K562 (cell line): ENCODE measurements at regions not wholly inside any gene's neighbourhood (a gene's known extent, or its start where the extent isn't known, plus 50 kb on each side); places are given as distances from the start of the nearest gene placed in this dataset.

ENCODE experiments used
- ATAC-seq: fragments of 200-7000 bp; cut with Tn5 transposase; 3 replicates; pipeline ENCODE4 v1.9.1; 2020; ENCODE audit warnings: moderate library complexity
- BruUV-seq: library from RNA; stranded (reverse); fragments of 400-500 nt; replicated peaks from 2 replicates; lab custom pipeline; 2021; lab: Mats Ljungman, UMichigan
- CTCF ChIA-PET: fragments of 300-600 bp; formaldehyde crosslinking; extraction: SDS; loops from one replicate; lab custom pipeline; 2021; ENCODE audit warnings: low intra/inter-chr PET ratio; lab: Yijun Ruan, JAX
- POLR2A ChIA-PET: fragments of 300-600, 350-650 bp; sonication (Branson Sonifier 250); formaldehyde crosslinking; extraction: SDS; loops from one replicate; lab custom pipeline; 2021; ENCODE audit warnings: antibody characterized with exemption, inconsistent platforms; lab: Yijun Ruan, JAX
- DNase-seq, 4 experiments: peaks; one replicate each; pipeline versions ENCODE4 v3.0.0 to v3.0.0-alpha.2; 2011 to 2018; ENCODE audit warnings: low spot score in 3 of 4, mixed read lengths in 3 of 4; ENCODE audit errors: extremely low read depth in 1 of 4
- FAIRE-seq: peaks from 2 replicates; lab custom pipeline; 2011; peaks lifted over from hg19 to GRCh38; lab: Jason Lieb, UNC
- H2AFZ ChIP-seq: 2 replicates; pipeline ENCODE4 v1.6.0; 2011; ENCODE audit warnings: low read depth, low read length, control low read depth, inconsistent platforms
- H3K27ac ChIP-seq: fragments of 200-600 bp; 3 replicates; pipeline ENCODE4 v1.8.0; 2011; ENCODE audit warnings: low read depth, mild to moderate bottlenecking, control low read depth, inconsistent platforms, low read length, moderate library complexity, mixed read lengths; ENCODE audit errors: extremely low read depth
- H3K27me3 ChIP-seq, 2 experiments: fragments of 300-600 bp in 1 of 2; 2 replicates in 1 of 2; 3 replicates in 1 of 2; pipeline versions ENCODE4 v1.6.0 to v1.8.0; 2011; ENCODE audit warnings: inconsistent platforms in 2 of 2, low read length in 2 of 2, mild to moderate bottlenecking in 1 of 2, mixed read lengths in 1 of 2, moderate library complexity in 1 of 2; ENCODE audit not compliant: control insufficient read depth in 2 of 2, insufficient read depth in 2 of 2
- H3K36me3 ChIP-seq: fragments of 300-600 bp; 3 replicates; pipeline ENCODE4 v1.8.0; 2011; ENCODE audit warnings: mild to moderate bottlenecking, low read length, inconsistent platforms; ENCODE audit not compliant: control insufficient read depth, insufficient read depth
- H3K4me1 ChIP-seq, 2 experiments: fragments of 200-600 bp in 1 of 2; replicated peaks in 1 of 2; 2 replicates in 1 of 2; 3 replicates in 1 of 2; pipeline versions ENCODE4 v1.5.1 to v1.8.0; 2011; ENCODE audit warnings: inconsistent platforms in 2 of 2, low read length in 2 of 2, mild to moderate bottlenecking in 1 of 2, mixed read lengths in 1 of 2, moderate library complexity in 1 of 2; ENCODE audit not compliant: control insufficient read depth in 2 of 2, insufficient read depth in 2 of 2
- H3K4me2 ChIP-seq: 2 replicates; pipeline ENCODE4 v1.6.1; 2011; ENCODE audit warnings: low read length, control low read depth, inconsistent platforms, mixed read lengths; ENCODE audit not compliant: insufficient read depth
- H3K4me3 ChIP-seq: fragments of 200-600 bp; sonication (generic), shearing (Covaris generic); 2 replicates; pipeline ENCODE4 v1.5.1; 2016; ENCODE audit warnings: control low read depth, inconsistent platforms
- H3K79me2 ChIP-seq: fragments of 200-600 bp; 3 replicates; pipeline ENCODE4 v1.8.0; 2011; ENCODE audit warnings: low read length, inconsistent platforms; ENCODE audit not compliant: control insufficient read depth, insufficient read depth
- H3K9ac ChIP-seq, 2 experiments: 2 replicates each; pipeline versions ENCODE4 v1.6.0 to v1.6.1; 2011; ENCODE audit warnings: low read depth in 2 of 2, low read length in 2 of 2, control low read depth in 1 of 2, inconsistent platforms in 1 of 2, mild to moderate bottlenecking in 1 of 2, mixed read lengths in 1 of 2; ENCODE audit not compliant: insufficient read depth in 1 of 2
- H3K9me1 ChIP-seq: one replicate; pipeline ENCODE4 v1.6.0; 2011; ENCODE audit warnings: inconsistent platforms, mild to moderate bottlenecking, low read length, moderate library complexity; ENCODE audit not compliant: control insufficient read depth, insufficient read depth
- H3K9me3 ChIP-seq: replicated peaks from 2 replicates; pipeline ENCODE4 v1.5.1; 2011; ENCODE audit warnings: low read depth, low read length, inconsistent platforms; ENCODE audit not compliant: control insufficient read depth, insufficient read depth
- H4K20me1 ChIP-seq: replicated peaks from 2 replicates; pipeline ENCODE4 v1.6.1; 2011; ENCODE audit warnings: low read length, inconsistent platforms, mixed read lengths; ENCODE audit not compliant: control insufficient read depth, insufficient read depth
- BCOR ChIP-seq: fragments of 450-650 bp; IDR thresholded peaks from 2 replicates; pipeline ENCODE4 v1.6.1; 2016
- CTBP1 ChIP-seq: fragments of 450-650 bp; IDR thresholded peaks from 2 replicates; pipeline ENCODE4 v1.6.1; 2016; ENCODE audit warnings: borderline replicate concordance
- EWSR1 ChIP-seq: fragments of 450-650 bp; IDR thresholded peaks from 2 replicates; pipeline ENCODE4 v1.6.1; 2018; ENCODE audit warnings: borderline replicate concordance, mild to moderate bottlenecking, low read depth, moderate library complexity; ENCODE audit not compliant: partially characterized antibody
- EZH2 ChIP-seq: IDR thresholded peaks from 2 replicates; pipeline ENCODE4 v1.6.1; 2012; ENCODE audit warnings: low read depth, mild to moderate bottlenecking, inconsistent platforms, low read length, borderline replicate concordance
- FOS ChIP-seq: IDR thresholded peaks from 3 replicates; pipeline ENCODE4 v1.6.1; 2011; ENCODE audit not compliant: insufficient read length; ENCODE audit errors: extremely low read depth
- HDAC3 ChIP-seq: fragments of 450-650 bp; IDR thresholded peaks from 2 replicates; pipeline ENCODE4 v1.6.1; 2018; ENCODE audit warnings: borderline replicate concordance, mild to moderate bottlenecking, moderate library complexity; ENCODE audit not compliant: partially characterized antibody
- HDAC8 ChIP-seq: fragments of 450-650 bp; IDR thresholded peaks from 2 replicates; pipeline ENCODE4 v1.6.1; 2016; ENCODE audit warnings: mild to moderate bottlenecking, missing genetic modification characterization, moderate library complexity, missing compliant biosample characterization
- JUN ChIP-seq, 2 experiments: sonication (generic) in 1 of 2; formaldehyde crosslinking in 1 of 2; IDR thresholded peaks; 2 replicates each; pipeline versions ENCODE4 v1.6.1 to v1.8.0; 2012 to 2022; ENCODE audit warnings: borderline replicate concordance in 2 of 2, mild to moderate bottlenecking in 2 of 2, improper control_type of control experiment in 1 of 2, low read depth in 1 of 2, low read length in 1 of 2, missing genetic modification reagents in 1 of 2
- KAT8 ChIP-seq: fragments of 450-650 bp; IDR thresholded peaks from 2 replicates; pipeline ENCODE4 v1.6.1; 2016; ENCODE audit warnings: low read depth, mild to moderate bottlenecking
- KLF10 ChIP-seq: fragments of 250-450 bp; sonication (Bioruptor Pico); IDR thresholded peaks from 2 replicates; pipeline ENCODE4 v1.6.1; 2021; ENCODE audit warnings: matching md5 sums
- MED1 ChIP-seq: sonication (generic); formaldehyde crosslinking; IDR thresholded peaks from 2 replicates; pipeline ENCODE4 v1.8.1; 2023; ENCODE audit warnings: missing genetic modification reagents, borderline replicate concordance
- PHB ChIP-seq: fragments of 250-450 bp; sonication (Bioruptor Pico); IDR thresholded peaks from 2 replicates; pipeline ENCODE4 v1.5.0; 2021
- TAF1 ChIP-seq: IDR thresholded peaks from 2 replicates; pipeline ENCODE4 v1.6.1; 2011; ENCODE audit warnings: mild to moderate bottlenecking, low read length, moderate library complexity; ENCODE audit not compliant: insufficient read depth, control insufficient read depth, severe bottlenecking; ENCODE audit errors: extremely low read depth
- ZFP30 ChIP-seq: fragments of 250-450 bp; sonication (Bioruptor Pico); IDR thresholded peaks from 2 replicates; pipeline ENCODE4 v1.8.0; 2022; ENCODE audit warnings: moderate library complexity, mild to moderate bottlenecking, inconsistent platforms, borderline replicate concordance
- ZNF239 ChIP-seq: fragments of 250-450 bp; sonication (Bioruptor Pico); IDR thresholded peaks from 2 replicates; pipeline ENCODE4 v1.4.0; 2020; ENCODE audit warnings: mild to moderate bottlenecking
- WGBS: fragments of 100-300 bp; shearing (Covaris generic); methylation state at CpG from one replicate; pipeline ENCODE4 v1.1.6; 2016; ENCODE audit warnings: low coverage, mixed read lengths; ENCODE audit not compliant: insufficient coverage; ENCODE audit errors: missing lambda C conversion rate; 5-methylcytosine and 5-hydroxymethylcytosine counted together
- in situ Hi-C: fragments of 300-500 bp; cut with MboI; formaldehyde crosslinking; loops from 4 replicates; pipeline ENCODE4 v1.15.0; 2018; ENCODE audit warnings: inconsistent platforms, mixed read lengths
- intact Hi-C: fragments of 100-400 bp; cut with micrococcal nuclease; formaldehyde crosslinking; loops from 2 replicates; pipeline ENCODE4 v1.14.2; 2022
- TF ChIP-seq, protein P1 (sequence below): fragments of 250-450 bp; sonication (Bioruptor Pico); IDR thresholded peaks from 2 replicates; pipeline ENCODE4 v1.5.0; 2021
- TF ChIP-seq, protein P2 (sequence below): fragments of 450-650 bp; formaldehyde crosslinking; IDR thresholded peaks from 2 replicates; pipeline ENCODE4 v1.4.0; 2020; ENCODE audit warnings: mild to moderate bottlenecking
- TF ChIP-seq, protein P3 (sequence below): fragments of 200-400 bp; formaldehyde crosslinking; IDR thresholded peaks from 2 replicates; pipeline ENCODE4 v1.6.1; 2017; ENCODE audit warnings: mild to moderate bottlenecking, low read depth, low read length, moderate library complexity
- TF ChIP-seq, protein P4 (sequence below): fragments of 450-650 bp; formaldehyde crosslinking; IDR thresholded peaks from 2 replicates; pipeline ENCODE4 v1.4.0; 2020; ENCODE audit warnings: mild to moderate bottlenecking, mixed read lengths

DNA sequence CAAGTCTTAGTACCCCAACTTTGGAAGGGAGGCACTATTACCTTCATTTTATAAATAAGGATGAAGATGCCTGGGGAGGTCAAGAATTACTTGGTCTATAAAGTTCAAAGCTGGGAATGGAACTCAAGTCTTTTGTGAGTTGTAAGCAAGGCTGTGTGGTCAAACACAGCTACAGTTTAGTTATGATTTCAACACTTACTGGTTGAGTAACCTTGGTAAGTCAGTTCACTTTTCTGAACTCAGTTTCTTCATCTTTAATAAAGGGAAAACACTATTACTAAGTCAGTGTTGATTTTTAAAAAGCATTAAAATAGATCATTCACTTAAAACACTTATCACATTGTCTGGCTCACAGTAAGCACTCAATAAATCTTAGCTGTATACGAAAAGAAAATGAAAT, 200.4 kb upstream of the ADAMTS9 start:
- H3K27me3 ChIP-seq, result no peaks in the 10 kb centered on the region
- H3K4me3 ChIP-seq, result no peak overlapping the region
- H3K9me3 ChIP-seq, result no peaks in the 10 kb centered on the region
- CTCF ChIA-PET, result no interaction called here
- H3K4me2 ChIP-seq, result no peak overlapping the region
- H4K20me1 ChIP-seq, result no peaks in the 10 kb centered on the region
- no peak for FAIRE-seq
- WGBS, result 23% methylated on average over 1 of the region's 1 CpG
- H2AFZ ChIP-seq, result no peak overlapping the region
- H3K27ac ChIP-seq, result no peak overlapping the region
- POLR2A ChIA-PET, result no interaction called here
- no peak for ATAC-seq
- no TSS peak for BruUV-seq
- in situ Hi-C loops, result no loop called here
- no peaks in the 10 kb centered on the region for H3K79me2 ChIP-seq
- H3K36me3 ChIP-seq, result no peaks in the 10 kb centered on the region
- H3K9me1 ChIP-seq, result no peaks in the 10 kb centered on the region
- H3K4me1 ChIP-seq, result no peaks in the 10 kb centered on the region; a peak in 1 of 5 replicates
- DNase-seq, result no peak
- no peak overlapping the region for H3K9ac ChIP-seq
- TF ChIP-seq, protein P1, sequence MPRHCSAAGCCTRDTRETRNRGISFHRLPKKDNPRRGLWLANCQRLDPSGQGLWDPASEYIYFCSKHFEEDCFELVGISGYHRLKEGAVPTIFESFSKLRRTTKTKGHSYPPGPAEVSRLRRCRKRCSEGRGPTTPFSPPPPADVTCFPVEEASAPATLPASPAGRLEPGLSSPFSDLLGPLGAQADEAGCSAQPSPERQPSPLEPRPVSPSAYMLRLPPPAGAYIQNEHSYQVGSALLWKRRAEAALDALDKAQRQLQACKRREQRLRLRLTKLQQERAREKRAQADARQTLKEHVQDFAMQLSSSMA, result no peak
- TF ChIP-seq BCOR, result no peak
- no peak for TF ChIP-seq JUN (IDR thresholded peaks at IDR 0.05; ENCODE audit: borderline replicate concordance, low read depth, low read length)
- TF ChIP-seq JUN (CRISPR knock-in tag; IDR thresholded peaks at IDR 0.05; ENCODE audit: borderline replicate concordance), result no peak
- TF ChIP-seq, protein P2, sequence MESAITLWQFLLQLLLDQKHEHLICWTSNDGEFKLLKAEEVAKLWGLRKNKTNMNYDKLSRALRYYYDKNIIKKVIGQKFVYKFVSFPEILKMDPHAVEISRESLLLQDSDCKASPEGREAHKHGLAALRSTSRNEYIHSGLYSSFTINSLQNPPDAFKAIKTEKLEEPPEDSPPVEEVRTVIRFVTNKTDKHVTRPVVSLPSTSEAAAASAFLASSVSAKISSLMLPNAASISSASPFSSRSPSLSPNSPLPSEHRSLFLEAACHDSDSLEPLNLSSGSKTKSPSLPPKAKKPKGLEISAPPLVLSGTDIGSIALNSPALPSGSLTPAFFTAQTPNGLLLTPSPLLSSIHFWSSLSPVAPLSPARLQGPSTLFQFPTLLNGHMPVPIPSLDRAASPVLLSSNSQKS (CRISPR knock-in tag), result no peak
- TF ChIP-seq PHB (CRISPR knock-in tag), result no peak
- no peak for TF ChIP-seq ZFP30
- TF ChIP-seq FOS, result no peak
- no peak for TF ChIP-seq HDAC3
- TF ChIP-seq, protein P3, sequence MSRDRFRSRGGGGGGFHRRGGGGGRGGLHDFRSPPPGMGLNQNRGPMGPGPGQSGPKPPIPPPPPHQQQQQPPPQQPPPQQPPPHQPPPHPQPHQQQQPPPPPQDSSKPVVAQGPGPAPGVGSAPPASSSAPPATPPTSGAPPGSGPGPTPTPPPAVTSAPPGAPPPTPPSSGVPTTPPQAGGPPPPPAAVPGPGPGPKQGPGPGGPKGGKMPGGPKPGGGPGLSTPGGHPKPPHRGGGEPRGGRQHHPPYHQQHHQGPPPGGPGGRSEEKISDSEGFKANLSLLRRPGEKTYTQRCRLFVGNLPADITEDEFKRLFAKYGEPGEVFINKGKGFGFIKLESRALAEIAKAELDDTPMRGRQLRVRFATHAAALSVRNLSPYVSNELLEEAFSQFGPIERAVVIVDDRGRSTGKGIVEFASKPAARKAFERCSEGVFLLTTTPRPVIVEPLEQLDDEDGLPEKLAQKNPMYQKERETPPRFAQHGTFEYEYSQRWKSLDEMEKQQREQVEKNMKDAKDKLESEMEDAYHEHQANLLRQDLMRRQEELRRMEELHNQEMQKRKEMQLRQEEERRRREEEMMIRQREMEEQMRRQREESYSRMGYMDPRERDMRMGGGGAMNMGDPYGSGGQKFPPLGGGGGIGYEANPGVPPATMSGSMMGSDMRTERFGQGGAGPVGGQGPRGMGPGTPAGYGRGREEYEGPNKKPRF, result no peak
- TF ChIP-seq CTBP1, result no peak
- no peak for TF ChIP-seq EZH2
- TF ChIP-seq TAF1, result no peak
- no peak for TF ChIP-seq ZNF239 (CRISPR knock-in tag)
- TF ChIP-seq EWSR1, result no peak
- TF ChIP-seq HDAC8 (tag), result no peak
- TF ChIP-seq KAT8, result no peak
- no peak for TF ChIP-seq KLF10
- TF ChIP-seq MED1 (CRISPR knock-in tag), result no peak
- TF ChIP-seq, protein P4, sequence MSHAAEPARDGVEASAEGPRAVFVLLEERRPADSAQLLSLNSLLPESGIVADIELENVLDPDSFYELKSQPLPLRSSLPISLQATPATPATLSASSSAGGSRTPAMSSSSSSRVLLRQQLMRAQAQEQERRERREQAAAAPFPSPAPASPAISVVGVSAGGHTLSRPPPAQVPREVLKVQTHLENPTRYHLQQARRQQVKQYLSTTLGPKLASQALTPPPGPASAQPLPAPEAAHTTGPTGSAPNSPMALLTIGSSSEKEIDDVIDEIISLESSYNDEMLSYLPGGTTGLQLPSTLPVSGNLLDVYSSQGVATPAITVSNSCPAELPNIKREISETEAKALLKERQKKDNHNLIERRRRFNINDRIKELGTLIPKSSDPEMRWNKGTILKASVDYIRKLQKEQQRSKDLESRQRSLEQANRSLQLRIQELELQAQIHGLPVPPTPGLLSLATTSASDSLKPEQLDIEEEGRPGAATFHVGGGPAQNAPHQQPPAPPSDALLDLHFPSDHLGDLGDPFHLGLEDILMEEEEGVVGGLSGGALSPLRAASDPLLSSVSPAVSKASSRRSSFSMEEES, result no peak
- intact Hi-C loops, result no loop called here
